B cell (primary cell): ENCODE measurements at regions not wholly inside any gene's neighbourhood (a gene's known extent, or its start where the extent isn't known, plus 50 kb on each side); places are given as distances from the start of the nearest gene placed in this dataset.

Source experiments
- ATAC-seq: fragments of 200-7000 bp; cut with Tn5 transposase; one replicate; pipeline ENCODE4 v1.10.0; 2021; ENCODE audit warnings: low read depth, mild to moderate bottlenecking, moderate number of reproducible peaks, moderate library complexity
- CTCF ChIA-PET: fragments of 350-600 bp; sonication (Branson Sonifier 250); formaldehyde crosslinking; loops from one replicate; lab custom pipeline; 2021; ENCODE audit warnings: antibody characterized with exemption, inconsistent platforms; lab: Charles Lee
- POLR2A ChIA-PET: fragments of 350-600 bp; sonication (Branson Sonifier 250); formaldehyde crosslinking; loops from one replicate; lab custom pipeline; 2021; ENCODE audit warnings: antibody characterized with exemption; lab: Charles Lee
- DNase-seq: peaks from one replicate; pipeline ENCODE4 v3.0.0; 2013
- H2AFZ ChIP-seq: 2 replicates; pipeline ENCODE4 v1.6.1; 2012; ENCODE audit warnings: mild to moderate bottlenecking, low read depth, low read length; ENCODE audit not compliant: insufficient read depth, poor library complexity, severe bottlenecking
- H3K27ac ChIP-seq, 2 donors: 1 replicate in 1 of 2; 2 replicates in 1 of 2; pipeline ENCODE4 v1.5.1; 2012 to 2013; ENCODE audit warnings: low read length in 2 of 2, mild to moderate bottlenecking in 2 of 2, moderate library complexity in 1 of 2
- H3K27me3 ChIP-seq, 4 experiments: fragments of 200-600 bp in 1 of 4; sonication (generic) in 1 of 4; replicated peaks in 1 of 4; 1 replicate in 2 of 4; 2 replicates in 2 of 4; pipeline versions ENCODE4 v1.6.1 to v1.7.0; 2013 to 2016; ENCODE audit warnings: low read length in 3 of 4, mild to moderate bottlenecking in 2 of 4, mixed read lengths in 1 of 4, moderate library complexity in 1 of 4; ENCODE audit not compliant: insufficient read depth in 4 of 4, control insufficient read depth in 3 of 4; ENCODE audit errors: control extremely low read depth in 1 of 4
- H3K36me3 ChIP-seq, 2 experiments: replicated peaks in 1 of 2; 1 replicate in 1 of 2; 2 replicates in 1 of 2; pipeline versions ENCODE4 v1.6.1 to v1.7.1; 2013; ENCODE audit warnings: low read length in 1 of 2; ENCODE audit not compliant: insufficient read depth in 2 of 2, control insufficient read depth in 1 of 2; ENCODE audit errors: control extremely low read depth in 1 of 2, extremely low read depth in 1 of 2
- H3K4me1 ChIP-seq, 2 donors: fragments of 200-600 bp in 1 of 2; sonication (generic) in 1 of 2; 1 replicate in 1 of 2; 2 replicates in 1 of 2; pipeline versions ENCODE4 v1.5.1 to v1.6.1; 2013 to 2017; ENCODE audit warnings: low read length in 2 of 2; ENCODE audit not compliant: control insufficient read depth in 2 of 2, insufficient read depth in 2 of 2
- H3K4me2 ChIP-seq: replicated peaks from 2 replicates; pipeline ENCODE3; 2012; ENCODE audit warnings: mild to moderate bottlenecking, low read depth, low read length; ENCODE audit not compliant: poor library complexity, severe bottlenecking
- H3K4me3 ChIP-seq, 5 experiments: fragments of 200-600 bp in 1 of 5; sonication (generic) in 1 of 5; 1 replicate in 3 of 5; 2 replicates in 2 of 5; pipeline versions ENCODE4 v1.5.1 to v1.7.0; 2011 to 2016; ENCODE audit warnings: low read length in 4 of 5, mild to moderate bottlenecking in 4 of 5, low read depth in 2 of 5, control low read depth in 1 of 5, moderate library complexity in 1 of 5; ENCODE audit not compliant: insufficient read depth in 1 of 5; ENCODE audit errors: control extremely low read depth in 1 of 5, extremely low read depth in 1 of 5
- H3K79me2 ChIP-seq: fragments of 200-600 bp; sonication (generic); one replicate; pipeline ENCODE4 v1.6.0; 2016; ENCODE audit warnings: low read length; ENCODE audit not compliant: control insufficient read depth, insufficient read depth
- H3K9ac ChIP-seq: fragments of 200-600 bp; sonication (generic); 2 replicates; pipeline ENCODE4 v1.6.1; 2017; ENCODE audit warnings: mild to moderate bottlenecking, low read length, moderate library complexity
- H3K9me3 ChIP-seq, 3 donors: one replicate each; pipeline versions ENCODE4 v1.6.1 to v1.7.1; 2013; ENCODE audit warnings: low read length in 2 of 3; ENCODE audit not compliant: control insufficient read depth in 2 of 3, insufficient read depth in 1 of 3; ENCODE audit errors: control extremely low read depth in 1 of 3
- H4K20me1 ChIP-seq: 2 replicates; pipeline ENCODE4 v1.6.0; 2012; ENCODE audit warnings: mild to moderate bottlenecking, low read length; ENCODE audit not compliant: insufficient read depth, control insufficient read depth, poor library complexity, severe bottlenecking
- H3K27ac Mint-ChIP-seq: one replicate; pipeline ENCODE4 v1.8.0; 2021; ENCODE audit warnings: mixed read lengths
- H3K27me3 Mint-ChIP-seq: one replicate; pipeline ENCODE4 v1.8.0; 2021; ENCODE audit warnings: mixed read lengths
- H3K4me1 Mint-ChIP-seq: one replicate; pipeline ENCODE4 v1.8.0; 2021; ENCODE audit warnings: mixed read lengths
- H3K4me3 Mint-ChIP-seq: one replicate; pipeline ENCODE4 v1.8.0; 2021; ENCODE audit warnings: mixed read lengths
- H3K9me3 Mint-ChIP-seq: one replicate; pipeline ENCODE4 v1.8.0; 2022; ENCODE audit warnings: mixed read lengths; ENCODE audit not compliant: insufficient read depth
- CTCF ChIP-seq: fragments of 200-600 bp; IDR thresholded peaks from one replicate; pipeline ENCODE4 v1.8.0; 2022; ENCODE audit warnings: antibody characterized with exemption, mild to moderate bottlenecking
- EZH2 ChIP-seq: IDR thresholded peaks from 2 replicates; pipeline ENCODE4 v1.6.1; 2012; ENCODE audit warnings: borderline replicate concordance, low read depth, mild to moderate bottlenecking, moderate library complexity, low read length; ENCODE audit not compliant: insufficient read depth, poor library complexity, severe bottlenecking
- WGBS: methylation state at CpG from one replicate; pipeline ENCODE4 v1.1.5; 2013; ENCODE audit warnings: missing lambda C conversion rate; ENCODE audit not compliant: insufficient coverage; 5-methylcytosine and 5-hydroxymethylcytosine counted together
- intact Hi-C: fragments of 100-400 bp; cut with micrococcal nuclease; formaldehyde crosslinking; loops from one replicate; pipeline ENCODE4 v1.10.0; 2022

- ChIA-PET CTCF (no interaction called here), POLR2A (no interaction called here)
- H3K9me3 Mint-ChIP-seq, result no peaks in the 10 kb centered on the region
- no peaks in the 10 kb centered on the region for H3K4me1 Mint-ChIP-seq
- H3K4me1 ChIP-seq, result no peaks in the 10 kb centered on the region
- H3K27ac ChIP-seq, result no peak overlapping the region
- no peaks in the 10 kb centered on the region for H4K20me1 ChIP-seq
- H3K4me2 ChIP-seq, result no peak overlapping the region
- H3K9me3 ChIP-seq, result peaks cover 0 to 3% (median 0%) of the 10 kb centered on the region in 3 donors
- WGBS, result no CpG with 5 or more reads among the region's 2 CpGs
- no peaks in the 10 kb centered on the region for H3K27me3 Mint-ChIP-seq
- no peak overlapping the region for H3K4me3 ChIP-seq
- ATAC-seq (no peak), DNase-seq (no peak)
- no peaks in the 10 kb centered on the region for H3K36me3 ChIP-seq
- no peak overlapping the region for H3K27ac Mint-ChIP-seq
- no peak overlapping the region for H3K9ac ChIP-seq
- no peaks in the 10 kb centered on the region for H3K27me3 ChIP-seq
- H3K4me3 Mint-ChIP-seq, result no peak overlapping the region
- no peak overlapping the region for H2AFZ ChIP-seq
- TF ChIP-seq EZH2 (no peak), CTCF (no peak)
- intact Hi-C loops, result no loop called here
- H3K79me2 ChIP-seq, result no peaks in the 10 kb centered on the region
These were observed 1089.8 kb downstream of the TUSC7 start for GRCh38 chr3:117799387-117799735.

- Histone ChIP-seq H3K4me2 (no peak overlapping the region), H3K79me2 (no peaks in the 10 kb centered on the region), H3K27ac (no peak overlapping the region), H3K4me3 (no peak overlapping the region), H3K9ac (no peak overlapping the region), H3K4me1 (no peaks in the 10 kb centered on the region), H2AFZ (no peak overlapping the region), H3K27me3 (no peaks in the 10 kb centered on the region), H3K36me3 (no peaks in the 10 kb centered on the region), H4K20me1 (no peaks in the 10 kb centered on the region), H3K9me3 (no peaks in the 10 kb centered on the region)
- no CpG with 5 or more reads among the region's 2 CpGs for WGBS
- CTCF ChIA-PET, result no interaction called here
- intact Hi-C loops, result no loop called here
- no peak for ATAC-seq
- Mint-ChIP-seq H3K27me3 (no peaks in the 10 kb centered on the region), H3K4me1 (no peaks in the 10 kb centered on the region), H3K9me3 (no peaks in the 10 kb centered on the region), H3K27ac (no peak overlapping the region), H3K4me3 (no peak overlapping the region)
- TF ChIP-seq CTCF (no peak), EZH2 (no peak)
- POLR2A ChIA-PET, result no interaction called here
- no peak for DNase-seq
These were observed 1092.3 kb downstream of the TUSC7 start for GRCh38 chr3:117801912-117802239.
